Naive B cell (primary cell): ENCODE measurements at regions not wholly inside any gene's neighbourhood (a gene's known extent, or its start where the extent isn't known, plus 50 kb on each side); places are given as distances from the start of the nearest gene placed in this dataset.

Experiments used
- ATAC-seq, 2 donors: fragments of 150-1000 bp; cut with Tn5 transposase; 2 replicates each; pipeline ENCODE4 v1.10.0; 2021; ENCODE audit warnings: low read depth in 2 of 2, mild to moderate bottlenecking in 2 of 2, moderate library complexity in 2 of 2
- DNase-seq: peaks from one replicate; pipeline ENCODE4 v3.0.0; 2022
- H3K27ac Mint-ChIP-seq, 6 donors: one replicate each; pipeline ENCODE4 v1.8.0; 2020 to 2022; ENCODE audit warnings: mild to moderate bottlenecking in 6 of 6, mixed read lengths in 6 of 6, moderate library complexity in 5 of 6, inconsistent platforms in 2 of 6
- H3K27me3 Mint-ChIP-seq, 3 donors: one replicate each; pipeline ENCODE4 v1.8.0; 2021 to 2022; ENCODE audit warnings: mixed read lengths in 3 of 3, mild to moderate bottlenecking in 1 of 3
- H3K36me3 Mint-ChIP-seq, 2 donors: one replicate each; pipeline ENCODE4 v1.8.0; 2020 to 2022; ENCODE audit warnings: mixed read lengths in 2 of 2, inconsistent platforms in 1 of 2, mild to moderate bottlenecking in 1 of 2
- H3K4me1 Mint-ChIP-seq, 3 donors: one replicate each; pipeline ENCODE4 v1.8.0; 2020 to 2022; ENCODE audit warnings: mixed read lengths in 3 of 3, inconsistent platforms in 1 of 3, mild to moderate bottlenecking in 1 of 3, moderate library complexity in 1 of 3
- H3K4me3 Mint-ChIP-seq, 8 donors: one replicate each; pipeline ENCODE4 v1.8.0; 2020 to 2022; ENCODE audit warnings: mild to moderate bottlenecking in 8 of 8, mixed read lengths in 8 of 8, moderate library complexity in 8 of 8, inconsistent platforms in 2 of 8
- H3K9me3 Mint-ChIP-seq, 7 donors: one replicate each; pipeline ENCODE4 v1.8.0; 2020 to 2022; ENCODE audit warnings: mixed read lengths in 7 of 7, mild to moderate bottlenecking in 5 of 7, inconsistent platforms in 2 of 7, moderate library complexity in 1 of 7

DNA sequence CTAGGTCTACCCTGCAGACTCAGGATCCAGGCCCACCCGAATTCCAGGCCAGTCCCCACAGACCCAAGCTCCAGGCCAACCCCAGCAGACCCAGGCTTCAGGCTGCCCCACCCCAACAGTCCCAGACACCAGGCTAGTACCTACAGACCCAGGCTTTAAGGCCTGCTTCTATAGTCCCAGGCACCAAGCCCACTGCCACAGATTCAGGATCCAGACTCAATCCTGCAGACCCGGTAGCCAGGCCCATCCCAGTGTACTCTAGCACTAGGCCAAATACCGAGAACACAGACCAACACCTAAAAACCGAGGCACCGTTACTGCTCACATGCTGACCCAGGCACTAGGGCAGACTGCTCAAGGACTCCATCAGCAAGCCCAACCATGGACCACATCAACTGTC, 862.3 kb downstream of the UQCRFS1 start:
- Mint-ChIP-seq H3K9me3 (peaks cover 0 to 29% (median 14%) of the 10 kb centered on the region in 7 donors), H3K4me1 (no peaks in the 10 kb centered on the region), H3K27me3 (peaks cover 0 to 12% (median 0%) of the 10 kb centered on the region in 3 donors), H3K36me3 (no peaks in the 10 kb centered on the region), H3K27ac (peak overlapping the region in 1 of 6 donors; percentile 23), H3K4me3 (peak overlapping the region in 1 of 8 donors; percentile 16)
- DNase-seq (no peak), ATAC-seq (no peak)

DNA sequence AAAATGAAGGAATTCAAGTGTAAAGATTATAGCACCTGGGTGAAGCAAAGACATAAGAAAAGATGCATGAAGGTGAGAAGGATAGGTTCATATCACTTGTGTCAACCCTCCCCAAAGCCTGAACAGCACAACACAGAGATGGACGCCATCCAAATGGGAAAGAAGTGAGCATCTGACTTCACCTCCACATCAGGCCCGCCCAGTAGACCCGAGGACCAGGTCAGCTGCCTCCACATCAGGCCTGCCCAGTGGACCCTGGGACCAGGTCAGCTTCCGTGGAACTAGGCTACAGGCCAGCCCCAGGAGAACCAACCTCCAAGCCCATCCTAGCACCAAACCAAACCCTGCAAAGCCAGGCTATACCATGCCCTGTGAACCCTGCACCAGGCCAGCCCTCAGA, 862.9 kb downstream of the UQCRFS1 start:
- no peaks in the 10 kb centered on the region for H3K4me1 Mint-ChIP-seq
- DNase-seq (no peak), ATAC-seq (no peak)
- peak overlapping the region in 1 of 6 donors; percentile 27 for H3K27ac Mint-ChIP-seq
- no peak overlapping the region for H3K4me3 Mint-ChIP-seq
- H3K27me3 Mint-ChIP-seq = peaks cover 0 to 16% (median 0%) of the 10 kb centered on the region in 3 donors
- peaks cover 0 to 23% (median 13%) of the 10 kb centered on the region in 7 donors for H3K9me3 Mint-ChIP-seq
- no peaks in the 10 kb centered on the region for H3K36me3 Mint-ChIP-seq

GRCh38 chr19:28349604-28350003, 863.3 kb downstream of the UQCRFS1 start:
- H3K36me3 Mint-ChIP-seq = no peaks in the 10 kb centered on the region
- ATAC-seq (peak in 1 of 2 donors; percentile 40), DNase-seq (no peak)
- H3K27me3 Mint-ChIP-seq = peaks cover 0 to 16% (median 0%) of the 10 kb centered on the region in 3 donors
- no peak overlapping the region for H3K4me3 Mint-ChIP-seq
- H3K9me3 Mint-ChIP-seq = peaks cover 0 to 23% (median 12%) of the 10 kb centered on the region in 7 donors
- H3K27ac Mint-ChIP-seq = peak overlapping the region in 1 of 6 donors; percentile 27
- no peaks in the 10 kb centered on the region for H3K4me1 Mint-ChIP-seq

DNA sequence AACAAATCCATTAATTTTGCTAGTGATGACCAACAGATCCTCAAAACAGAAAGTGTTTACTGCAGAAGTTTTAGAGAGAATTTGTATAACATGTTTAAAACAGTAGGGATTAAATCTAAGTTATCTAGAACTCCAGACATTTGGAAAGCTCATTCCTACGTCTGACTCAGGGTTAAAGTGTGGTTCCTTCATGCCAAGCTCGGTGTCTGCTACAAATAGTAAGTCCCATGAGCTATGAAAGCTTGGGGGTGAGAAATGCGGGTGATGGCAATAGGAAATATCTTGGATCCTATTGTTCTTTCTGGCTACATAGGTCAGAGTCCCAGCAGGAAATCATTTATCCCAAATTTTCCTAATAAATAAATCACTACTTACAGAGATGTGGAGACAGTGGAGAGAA, 867.1 kb downstream of the UQCRFS1 start:
- no peak overlapping the region for H3K27ac Mint-ChIP-seq
- H3K4me3 Mint-ChIP-seq = peak overlapping the region in 1 of 8 donors; percentile 71
- no peak for DNase-seq
- peaks cover 0 to 5% of the 10 kb centered on the region in 2 donors for H3K36me3 Mint-ChIP-seq
- H3K27me3 Mint-ChIP-seq = peaks cover 0 to 11% (median 0%) of the 10 kb centered on the region in 3 donors
- no peaks in the 10 kb centered on the region for H3K4me1 Mint-ChIP-seq
- no peak for ATAC-seq
- H3K9me3 Mint-ChIP-seq = peaks cover 0 to 14% (median 3%) of the 10 kb centered on the region in 7 donors

GRCh38 chr19:28341810-28342350, 871.1 kb downstream of the UQCRFS1 start:
- Mint-ChIP-seq H3K27me3 (peaks cover 0 to 11% (median 0%) of the 10 kb centered on the region in 3 donors), H3K9me3 (peaks cover 6 to 31% (median 10%) of the 10 kb centered on the region in 7 donors), H3K4me3 (no peak overlapping the region), H3K27ac (no peak overlapping the region), H3K4me1 (no peaks in the 10 kb centered on the region), H3K36me3 (peaks cover 0 to 5% of the 10 kb centered on the region in 2 donors)
- ATAC-seq (no peak), DNase-seq (no peak)

DNA sequence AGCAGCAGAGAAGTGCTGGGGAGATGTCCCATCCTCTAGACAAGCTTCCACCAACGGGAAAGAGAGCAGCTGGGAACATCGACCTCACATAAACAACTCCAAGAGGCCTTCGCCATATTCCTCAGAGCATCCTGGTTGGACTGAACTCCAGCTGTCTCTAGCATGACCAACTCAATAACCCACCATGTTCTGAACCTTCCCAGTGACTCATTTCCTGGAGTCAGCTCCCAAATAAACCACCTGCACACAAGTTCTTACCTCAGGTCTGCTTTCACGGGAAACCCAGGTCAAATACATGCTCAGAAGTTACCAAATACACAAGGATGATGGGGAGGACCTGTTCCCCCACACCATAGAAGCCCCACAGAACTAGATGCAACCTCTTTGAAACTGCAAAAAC, 878.5 kb downstream of the UQCRFS1 start:
- ATAC-seq = no peak
- Mint-ChIP-seq H3K9me3 (peaks cover 3 to 19% (median 7%) of the 10 kb centered on the region in 7 donors), H3K4me1 (no peaks in the 10 kb centered on the region), H3K36me3 (no peaks in the 10 kb centered on the region), H3K4me3 (no peak overlapping the region), H3K27ac (no peak overlapping the region), H3K27me3 (no peaks in the 10 kb centered on the region)
- no peak for DNase-seq

DNA sequence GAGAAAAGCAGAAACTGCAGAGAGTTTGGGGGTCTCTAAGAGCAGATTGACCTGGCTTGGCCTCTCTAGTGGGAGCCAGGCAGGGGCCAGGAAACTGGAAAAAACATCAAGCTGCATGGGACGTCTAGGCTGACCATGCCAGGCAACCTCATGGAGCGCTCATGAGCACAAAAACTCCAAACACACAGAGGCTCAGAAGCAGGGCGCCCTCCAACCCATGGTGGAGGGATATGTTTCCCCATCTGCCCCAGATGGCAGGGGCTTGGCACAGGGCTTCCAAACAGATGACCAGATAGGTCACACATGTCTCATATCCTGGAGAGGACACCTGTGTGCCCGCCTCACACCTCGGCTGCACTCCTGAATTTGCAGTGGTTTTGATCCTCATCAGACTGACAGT, 879.0 kb downstream of the UQCRFS1 start:
- no peak overlapping the region for H3K4me3 Mint-ChIP-seq
- no peaks in the 10 kb centered on the region for H3K4me1 Mint-ChIP-seq

GRCh38 chr19:28332886-28333285, 880.1 kb downstream of the UQCRFS1 start:
- Mint-ChIP-seq H3K4me3 (no peak overlapping the region), H3K27ac (no peak overlapping the region), H3K4me1 (no peaks in the 10 kb centered on the region), H3K36me3 (peaks cover 0 to 4% of the 10 kb centered on the region in 2 donors), H3K27me3 (no peaks in the 10 kb centered on the region), H3K9me3 (peaks cover 2 to 17% (median 6%) of the 10 kb centered on the region in 7 donors)
- DNase-seq = no peak
- no peak for ATAC-seq

More for the DNA sequence above, 879.0 kb downstream of the UQCRFS1 start:
- no peaks in the 10 kb centered on the region for H3K27me3 Mint-ChIP-seq
- peaks cover 3 to 18% (median 5%) of the 10 kb centered on the region in 7 donors for H3K9me3 Mint-ChIP-seq
- DNase-seq (no peak), ATAC-seq (no peak)
- H3K27ac Mint-ChIP-seq = no peak overlapping the region
- peaks cover 0 to 1% of the 10 kb centered on the region in 2 donors for H3K36me3 Mint-ChIP-seq

DNA sequence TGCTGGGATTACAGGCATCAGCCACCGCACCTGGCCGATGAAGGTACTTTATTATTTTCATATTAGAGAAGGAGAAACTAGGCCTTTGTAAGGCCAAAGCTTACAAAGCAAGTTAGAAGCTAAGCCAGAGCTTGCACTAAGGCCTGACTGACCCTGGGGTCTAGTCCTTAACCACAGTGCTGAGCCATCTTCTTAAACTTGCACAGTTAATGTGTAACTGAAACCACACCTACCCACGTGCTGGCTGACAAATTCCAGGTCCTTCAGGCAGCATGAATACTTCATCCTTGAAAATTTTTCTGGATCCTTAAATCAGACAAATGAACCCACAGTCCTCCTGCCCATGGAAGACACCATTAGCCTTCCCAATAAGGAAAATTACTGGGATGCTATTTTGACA, 880.6 kb downstream of the UQCRFS1 start:
- peaks cover 0 to 17% (median 4%) of the 10 kb centered on the region in 7 donors for H3K9me3 Mint-ChIP-seq
- DNase-seq (no peak), ATAC-seq (no peak)
- H3K4me1 Mint-ChIP-seq = no peaks in the 10 kb centered on the region
- peaks cover 0 to 4% of the 10 kb centered on the region in 2 donors for H3K36me3 Mint-ChIP-seq
- no peaks in the 10 kb centered on the region for H3K27me3 Mint-ChIP-seq
- H3K27ac Mint-ChIP-seq = no peak overlapping the region
- no peak overlapping the region for H3K4me3 Mint-ChIP-seq

GRCh38 chr19:28331596-28331995, 881.4 kb downstream of the UQCRFS1 start:
- DNase-seq (no peak), ATAC-seq (no peak)
- Mint-ChIP-seq H3K36me3 (peaks cover 0 to 4% of the 10 kb centered on the region in 2 donors), H3K27ac (no peak overlapping the region), H3K4me1 (no peaks in the 10 kb centered on the region), H3K27me3 (no peaks in the 10 kb centered on the region), H3K9me3 (peaks cover 0 to 17% (median 4%) of the 10 kb centered on the region in 7 donors), H3K4me3 (peak overlapping the region in 1 of 8 donors; percentile 28)

DNA sequence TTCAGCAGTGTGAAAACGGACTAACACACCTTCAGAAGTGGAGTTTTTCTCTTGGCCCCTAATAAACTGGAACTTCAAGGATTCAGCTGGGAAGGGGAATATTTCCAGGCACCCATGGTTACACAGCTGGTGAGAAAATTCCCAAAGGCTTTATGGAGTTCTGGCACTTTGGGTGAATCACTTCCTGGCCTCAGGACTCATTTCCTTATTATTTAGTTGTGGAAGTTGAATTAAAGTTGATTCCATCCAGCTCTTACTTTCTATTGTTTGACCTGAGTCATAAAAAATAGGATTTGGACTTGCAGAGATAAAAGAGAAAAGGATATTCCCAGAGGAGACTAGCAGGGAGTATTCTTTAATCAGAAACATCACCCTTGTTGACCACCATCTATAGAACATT, 882.1 kb downstream of the UQCRFS1 start:
- Mint-ChIP-seq H3K4me1 (peaks cover 0 to 2% (median 0%) of the 10 kb centered on the region in 3 donors), H3K27ac (no peak overlapping the region), H3K9me3 (peaks cover 0 to 17% (median 4%) of the 10 kb centered on the region in 7 donors), H3K27me3 (no peaks in the 10 kb centered on the region), H3K4me3 (no peak overlapping the region), H3K36me3 (peaks cover 0 to 4% of the 10 kb centered on the region in 2 donors)
- ATAC-seq = no peak
- DNase-seq = no peak

DNA sequence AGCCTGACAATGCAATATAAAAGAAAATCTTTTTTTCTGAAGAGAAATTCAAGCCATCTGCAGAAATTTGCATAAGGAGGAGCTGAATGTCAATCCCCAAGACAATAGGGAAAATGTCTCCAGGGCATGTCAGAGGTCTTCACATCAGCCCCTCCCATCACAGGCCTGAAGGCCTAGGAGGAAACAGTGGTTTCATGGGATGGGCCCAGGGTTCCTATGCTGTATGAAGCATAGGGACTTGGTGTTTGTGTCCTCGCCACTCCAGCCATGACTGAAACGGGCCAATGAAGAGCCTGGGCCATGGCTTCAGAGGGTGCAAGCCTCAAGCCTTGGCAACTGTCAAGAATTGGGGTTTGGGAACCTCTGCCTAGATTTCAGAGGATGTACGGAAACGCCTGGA, 883.5 kb downstream of the UQCRFS1 start:
- Mint-ChIP-seq H3K36me3 (peaks cover 0 to 4% of the 10 kb centered on the region in 2 donors), H3K4me3 (no peak overlapping the region), H3K27ac (no peak overlapping the region), H3K27me3 (no peaks in the 10 kb centered on the region), H3K4me1 (peaks cover 0 to 6% (median 0%) of the 10 kb centered on the region in 3 donors), H3K9me3 (peaks cover 0 to 17% (median 4%) of the 10 kb centered on the region in 7 donors)
- ATAC-seq = no peak
- no peak for DNase-seq

DNA sequence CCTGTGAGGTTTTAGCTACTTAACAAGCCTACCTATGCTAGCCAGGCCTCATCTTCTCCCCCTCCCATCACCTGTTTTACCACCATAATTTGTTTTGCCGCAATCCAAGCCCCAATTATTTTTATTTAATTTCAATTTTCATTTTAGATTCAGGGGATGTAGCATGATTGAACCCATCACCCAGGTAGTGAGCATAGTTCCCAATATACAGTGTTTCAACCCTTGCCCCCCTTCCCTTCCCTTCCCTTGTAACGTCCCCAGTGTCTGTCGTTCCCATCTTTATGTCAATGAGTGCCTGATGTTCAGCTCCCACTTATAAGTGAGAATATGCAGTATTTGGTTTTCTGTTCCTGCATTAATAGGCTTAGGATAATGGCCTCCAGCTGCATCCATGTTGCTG, 885.0 kb downstream of the UQCRFS1 start:
- H3K27me3 Mint-ChIP-seq = no peaks in the 10 kb centered on the region
- peaks cover 0 to 17% (median 0%) of the 10 kb centered on the region in 7 donors for H3K9me3 Mint-ChIP-seq
- no peak overlapping the region for H3K4me3 Mint-ChIP-seq
- ATAC-seq (no peak), DNase-seq (no peak)
- H3K36me3 Mint-ChIP-seq = peaks cover 0 to 4% of the 10 kb centered on the region in 2 donors
- H3K4me1 Mint-ChIP-seq = peaks cover 0 to 6% (median 0%) of the 10 kb centered on the region in 3 donors
- H3K27ac Mint-ChIP-seq = no peak overlapping the region

GRCh38 chr19:28326746-28327145, 886.2 kb downstream of the UQCRFS1 start:
- peaks cover 0 to 4% of the 10 kb centered on the region in 2 donors for H3K36me3 Mint-ChIP-seq
- no peak overlapping the region for H3K4me3 Mint-ChIP-seq
- no peak overlapping the region for H3K27ac Mint-ChIP-seq
- H3K9me3 Mint-ChIP-seq = peaks cover 0 to 17% (median 0%) of the 10 kb centered on the region in 7 donors
- no peaks in the 10 kb centered on the region for H3K27me3 Mint-ChIP-seq
- ATAC-seq = no peak
- no peak for DNase-seq
- peaks cover 0 to 6% (median 0%) of the 10 kb centered on the region in 3 donors for H3K4me1 Mint-ChIP-seq
